GM23248 (cell line): ENCODE measurements at regions not wholly inside any gene's neighbourhood (a gene's known extent, or its start where the extent isn't known, plus 50 kb on each side); places are given as distances from the start of the nearest gene placed in this dataset.

Experiments used
- EZH2 ChIP-seq: fragments of 200-600 bp; sonication (generic); IDR thresholded peaks from 2 replicates; pipeline ENCODE4 v1.6.1; 2018; ENCODE audit warnings: antibody characterized with exemption, mild to moderate bottlenecking; ENCODE audit not compliant: insufficient read depth, poor library complexity, severe bottlenecking
- EZH2phosphoT487 ChIP-seq: fragments of 200-600 bp; sonication (generic); IDR thresholded peaks from 2 replicates; pipeline ENCODE4 v1.6.1; 2018; ENCODE audit warnings: antibody characterized with exemption, moderate library complexity, mild to moderate bottlenecking, low read depth; ENCODE audit not compliant: insufficient read depth

- TF ChIP-seq EZH2 (no peak), EZH2phosphoT487 (no peak)
Observed at GRCh38 chr20:48357714-48358113, 470.1 kb downstream of the PREX1 start.
